ENCODE measurements at regions not wholly inside any gene's neighbourhood (a gene's known extent, or its start where the extent isn't known, plus 50 kb on each side); places are given as distances from the start of the nearest gene placed in this dataset.

DNA sequence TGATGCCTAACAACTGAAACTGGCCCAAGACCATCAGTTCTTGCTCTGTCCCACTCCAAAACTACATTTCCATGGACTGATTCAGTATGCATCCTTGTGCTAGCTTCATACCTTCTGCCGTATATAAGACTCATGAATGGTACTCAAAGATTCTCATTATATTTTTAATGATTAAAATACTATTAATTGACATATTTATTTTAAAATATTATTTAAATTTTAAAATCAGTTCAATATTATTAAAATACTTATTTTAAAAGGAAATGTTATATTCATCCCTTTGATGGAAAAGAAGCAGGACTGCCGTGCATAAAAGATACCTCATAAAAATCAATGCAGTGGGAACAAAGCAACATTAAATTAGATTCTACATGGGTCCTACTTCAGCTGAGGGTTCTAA is 153.4 kb downstream of the AXIN2 start:
- TF ChIP-seq, protein P1, sequence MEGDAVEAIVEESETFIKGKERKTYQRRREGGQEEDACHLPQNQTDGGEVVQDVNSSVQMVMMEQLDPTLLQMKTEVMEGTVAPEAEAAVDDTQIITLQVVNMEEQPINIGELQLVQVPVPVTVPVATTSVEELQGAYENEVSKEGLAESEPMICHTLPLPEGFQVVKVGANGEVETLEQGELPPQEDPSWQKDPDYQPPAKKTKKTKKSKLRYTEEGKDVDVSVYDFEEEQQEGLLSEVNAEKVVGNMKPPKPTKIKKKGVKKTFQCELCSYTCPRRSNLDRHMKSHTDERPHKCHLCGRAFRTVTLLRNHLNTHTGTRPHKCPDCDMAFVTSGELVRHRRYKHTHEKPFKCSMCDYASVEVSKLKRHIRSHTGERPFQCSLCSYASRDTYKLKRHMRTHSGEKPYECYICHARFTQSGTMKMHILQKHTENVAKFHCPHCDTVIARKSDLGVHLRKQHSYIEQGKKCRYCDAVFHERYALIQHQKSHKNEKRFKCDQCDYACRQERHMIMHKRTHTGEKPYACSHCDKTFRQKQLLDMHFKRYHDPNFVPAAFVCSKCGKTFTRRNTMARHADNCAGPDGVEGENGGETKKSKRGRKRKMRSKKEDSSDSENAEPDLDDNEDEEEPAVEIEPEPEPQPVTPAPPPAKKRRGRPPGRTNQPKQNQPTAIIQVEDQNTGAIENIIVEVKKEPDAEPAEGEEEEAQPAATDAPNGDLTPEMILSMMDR (IDR thresholded peaks at IDR 0.05; ENCODE audit: borderline replicate concordance, extremely low read depth, low read length, poor library complexity, severe bottlenecking): no peak
- TF ChIP-seq EZH2 (IDR thresholded peaks at IDR 0.05; ENCODE audit: borderline replicate concordance, low read depth, low read length, severe bottlenecking): no peak

Data from DND-41 (cell line).